D721Med (cell line): ENCODE measurements at regions not wholly inside any gene's neighbourhood (a gene's known extent, or its start where the extent isn't known, plus 50 kb on each side); places are given as distances from the start of the nearest gene placed in this dataset.
A peak's percentile ranks its signal among the peaks of the same experiment; 100 is the strongest.

Experiments used
- DNase-seq: peaks from one replicate; pipeline ENCODE4 v3.0.0; 2011; ENCODE audit warnings: low spot score; ENCODE audit not compliant: insufficient read length
- FAIRE-seq: peaks from 2 replicates; lab custom pipeline; 2011; peaks lifted over from hg19 to GRCh38; lab: Jason Lieb, UNC
- TF ChIP-seq, protein P1 (sequence below): IDR thresholded peaks from 2 replicates; pipeline ENCODE4 v1.5.1; 2012; ENCODE audit warnings: mild to moderate bottlenecking, control low read depth; ENCODE audit not compliant: insufficient read depth; ENCODE audit errors: missing control alignments

GRCh38 chr18:56407646-56408180 lies 230.7 kb downstream of the TXNL1 start:
- DNase-seq (no peak), FAIRE-seq (peak; percentile 98)
- TF ChIP-seq, protein P1, sequence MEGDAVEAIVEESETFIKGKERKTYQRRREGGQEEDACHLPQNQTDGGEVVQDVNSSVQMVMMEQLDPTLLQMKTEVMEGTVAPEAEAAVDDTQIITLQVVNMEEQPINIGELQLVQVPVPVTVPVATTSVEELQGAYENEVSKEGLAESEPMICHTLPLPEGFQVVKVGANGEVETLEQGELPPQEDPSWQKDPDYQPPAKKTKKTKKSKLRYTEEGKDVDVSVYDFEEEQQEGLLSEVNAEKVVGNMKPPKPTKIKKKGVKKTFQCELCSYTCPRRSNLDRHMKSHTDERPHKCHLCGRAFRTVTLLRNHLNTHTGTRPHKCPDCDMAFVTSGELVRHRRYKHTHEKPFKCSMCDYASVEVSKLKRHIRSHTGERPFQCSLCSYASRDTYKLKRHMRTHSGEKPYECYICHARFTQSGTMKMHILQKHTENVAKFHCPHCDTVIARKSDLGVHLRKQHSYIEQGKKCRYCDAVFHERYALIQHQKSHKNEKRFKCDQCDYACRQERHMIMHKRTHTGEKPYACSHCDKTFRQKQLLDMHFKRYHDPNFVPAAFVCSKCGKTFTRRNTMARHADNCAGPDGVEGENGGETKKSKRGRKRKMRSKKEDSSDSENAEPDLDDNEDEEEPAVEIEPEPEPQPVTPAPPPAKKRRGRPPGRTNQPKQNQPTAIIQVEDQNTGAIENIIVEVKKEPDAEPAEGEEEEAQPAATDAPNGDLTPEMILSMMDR: no peak

- no peak for FAIRE-seq
- TF ChIP-seq, protein P1: no peak
Measured at GRCh38 chr18:56402872-56403516, 235.4 kb downstream of the TXNL1 start.

DNA sequence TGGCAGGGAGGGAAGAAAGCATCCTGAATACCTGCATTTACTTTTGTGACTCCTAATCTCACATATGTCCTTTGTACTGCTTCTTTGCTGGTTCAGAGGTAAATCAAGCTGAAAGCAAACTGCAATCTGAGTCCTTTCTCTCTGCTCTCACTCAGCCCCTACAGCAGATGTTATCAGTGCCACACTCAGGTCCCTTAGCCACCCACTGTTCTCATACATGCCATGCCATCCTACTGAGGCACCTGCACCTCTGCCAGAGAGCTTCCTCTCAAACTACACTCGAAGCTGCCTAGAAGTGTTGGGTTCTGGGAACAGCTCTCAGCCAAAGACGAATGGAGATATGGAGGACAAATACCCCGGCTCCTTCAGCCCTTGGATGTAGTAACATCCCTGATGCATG lies 244.5 kb downstream of the TXNL1 start:
- TF ChIP-seq, protein P1: no peak
- FAIRE-seq: no peak
- DNase-seq: no peak

More at GRCh38 chr18:56402872-56403516, 235.4 kb downstream of the TXNL1 start:
- DNase-seq: no peak

GRCh38 chr18:56391931-56392590 lies 246.3 kb downstream of the TXNL1 start:
- DNase-seq: no peak
- TF ChIP-seq, protein P1: no peak

DNA sequence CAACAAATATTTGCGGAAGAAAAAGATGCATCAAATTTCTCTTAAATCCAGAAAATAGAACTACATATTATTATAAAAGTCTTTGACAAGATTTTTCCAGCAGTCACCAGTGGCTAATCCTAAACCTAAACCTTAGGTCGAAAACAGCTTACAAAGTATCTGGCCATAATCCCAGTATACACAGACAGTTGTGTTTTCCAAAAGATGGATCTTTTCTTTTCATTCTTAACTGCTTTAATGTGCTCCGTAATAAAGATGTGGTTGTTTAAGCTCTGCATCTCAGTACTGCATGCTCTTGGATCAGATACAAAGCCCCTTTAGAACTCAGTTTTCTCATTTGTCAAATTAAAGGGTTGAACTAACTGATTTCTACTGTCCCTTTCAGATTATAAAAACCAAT lies 247.8 kb downstream of the TXNL1 start:
- TF ChIP-seq, protein P1: no peak
- FAIRE-seq: no peak
- no peak for DNase-seq

More at GRCh38 chr18:56391931-56392590, 246.3 kb downstream of the TXNL1 start:
- FAIRE-seq: no peak

- TF ChIP-seq, protein P1: no peak
- no peak for FAIRE-seq
- DNase-seq: no peak
Measured at GRCh38 chr18:56389190-56389589, 249.2 kb downstream of the TXNL1 start.

DNA sequence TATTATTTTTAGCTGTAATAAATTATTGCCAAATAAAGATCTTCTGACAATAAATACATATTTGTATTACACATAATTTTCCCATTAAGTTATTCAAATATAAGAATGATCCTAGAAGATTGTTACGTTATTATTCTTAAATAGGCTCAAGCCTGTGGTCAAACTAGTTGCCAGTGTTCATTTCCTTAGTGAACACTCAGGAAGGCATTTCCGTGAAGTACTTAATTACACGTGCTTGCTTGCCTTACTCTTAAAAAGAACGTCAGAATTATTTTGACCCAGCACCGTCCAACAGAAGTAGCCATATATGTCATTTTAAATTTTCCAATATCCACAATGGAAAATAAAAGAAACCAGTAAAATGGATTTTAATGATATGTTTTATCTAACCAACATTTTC lies 249.8 kb downstream of the TXNL1 start:
- no peak for DNase-seq
- TF ChIP-seq, protein P1: no peak
- no peak for FAIRE-seq
